Activated naive CD8-positive, alpha-beta T cell treated with anti-CD3 and anti-CD28 coated beads, Interleukin-2, amount 50 U/mL, for 24 hours (primary cell): ENCODE measurements at regions not wholly inside any gene's neighbourhood (a gene's known extent, or its start where the extent isn't known, plus 50 kb on each side); places are given as distances from the start of the nearest gene placed in this dataset.
A peak's percentile ranks its signal among the peaks of the same experiment; 100 is the strongest.
"Not testable (repeated sequence)": the region's sequence is repeated elsewhere in the genome, so short reads cannot be mapped to it uniquely, and the experiment has no call there.

ENCODE experiments used
- ATAC-seq: fragments of 150-1000 bp; cut with Tn5 transposase; one replicate; pipeline ENCODE4 v1.10.0; 2021
- DNase-seq: peaks from one replicate; pipeline ENCODE4 v3.0.0; 2021
- H3K27ac Mint-ChIP-seq: one replicate; pipeline ENCODE4 v1.8.0; 2021; ENCODE audit warnings: mild to moderate bottlenecking, mixed read lengths
- H3K27me3 Mint-ChIP-seq: one replicate; pipeline ENCODE4 v1.8.0; 2021; ENCODE audit warnings: mixed read lengths
- H3K36me3 Mint-ChIP-seq: one replicate; pipeline ENCODE4 v1.8.0; 2021; ENCODE audit warnings: low read depth, mixed read lengths
- H3K4me1 Mint-ChIP-seq: one replicate; pipeline ENCODE4 v1.8.0; 2021; ENCODE audit warnings: mixed read lengths
- H3K4me3 Mint-ChIP-seq: one replicate; pipeline ENCODE4 v1.8.0; 2021; ENCODE audit warnings: mild to moderate bottlenecking, moderate library complexity, mixed read lengths
- H3K9me3 Mint-ChIP-seq: one replicate; pipeline ENCODE4 v1.8.0; 2021; ENCODE audit warnings: mixed read lengths

DNA sequence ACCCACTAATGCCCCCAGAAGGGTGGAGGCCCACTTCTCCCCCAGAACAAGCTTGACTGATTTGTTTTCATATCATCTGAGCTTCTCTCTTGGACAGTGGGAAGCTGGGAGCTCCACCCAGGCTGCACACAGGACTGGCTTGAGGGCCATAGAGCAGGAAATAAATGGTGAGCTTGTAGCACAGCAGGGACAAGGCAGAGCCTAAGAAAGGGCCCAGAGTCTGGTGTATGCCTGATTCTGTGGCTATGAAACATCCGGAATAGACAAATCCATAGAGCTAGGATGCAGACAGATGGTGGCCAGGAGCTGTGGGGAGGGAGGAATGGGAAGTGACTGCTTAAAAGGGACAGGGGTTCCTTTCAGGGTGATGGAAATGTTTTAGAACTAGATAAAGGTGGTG lies 79.0 kb downstream of the ARL6IP4 start:
- Mint-ChIP-seq H3K4me1 (peaks cover 25% of the 10 kb centered on the region), H3K4me3 (no peak overlapping the region), H3K27ac (no peak overlapping the region), H3K9me3 (no peaks in the 10 kb centered on the region), H3K36me3 (no peaks in the 10 kb centered on the region), H3K27me3 (no peaks in the 10 kb centered on the region)
- no peak for ATAC-seq
- no peak for DNase-seq

- H3K27me3 Mint-ChIP-seq: no peaks in the 10 kb centered on the region
- no peak overlapping the region for H3K4me3 Mint-ChIP-seq
- no peaks in the 10 kb centered on the region for H3K9me3 Mint-ChIP-seq
- DNase-seq (no peak), ATAC-seq (no peak)
- H3K4me1 Mint-ChIP-seq: peaks cover 20% of the 10 kb centered on the region
- no peak overlapping the region for H3K27ac Mint-ChIP-seq
- no peaks in the 10 kb centered on the region for H3K36me3 Mint-ChIP-seq
Measured at GRCh38 chr12:123058980-123059379, 78.5 kb downstream of the ARL6IP4 start.

DNA sequence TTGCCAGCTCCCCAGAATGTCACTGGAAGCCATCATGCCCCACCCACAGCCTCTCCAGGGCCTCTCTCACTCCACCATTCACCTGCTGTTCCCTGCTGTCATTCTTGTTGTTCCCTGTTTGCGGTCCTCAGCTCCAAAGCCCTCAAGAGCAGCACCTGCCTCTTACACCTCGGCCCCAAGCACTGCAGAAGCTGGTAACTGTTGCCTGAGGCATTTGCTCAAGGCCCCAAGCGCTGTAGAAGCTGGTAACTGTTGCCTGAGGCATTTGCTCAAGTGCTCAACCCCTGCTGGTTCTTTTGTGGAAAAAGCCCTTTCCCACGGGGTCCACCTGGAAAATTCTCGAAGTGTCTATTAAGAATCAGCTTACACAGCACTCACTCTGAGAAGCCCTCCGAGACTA lies 78.0 kb downstream of the ARL6IP4 start:
- Mint-ChIP-seq H3K4me3 (no peak overlapping the region), H3K36me3 (no peaks in the 10 kb centered on the region), H3K4me1 (peaks cover 17% of the 10 kb centered on the region), H3K27me3 (no peaks in the 10 kb centered on the region), H3K9me3 (no peaks in the 10 kb centered on the region), H3K27ac (no peak overlapping the region)
- no peak for ATAC-seq
- no peak for DNase-seq

- DNase-seq: no peak
- H3K27me3 Mint-ChIP-seq: no peaks in the 10 kb centered on the region
- no peak for ATAC-seq
- no peak overlapping the region for H3K4me3 Mint-ChIP-seq
- no peaks in the 10 kb centered on the region for H3K9me3 Mint-ChIP-seq
- H3K36me3 Mint-ChIP-seq: no peaks in the 10 kb centered on the region
- peaks cover 14% of the 10 kb centered on the region for H3K4me1 Mint-ChIP-seq
- no peak overlapping the region for H3K27ac Mint-ChIP-seq
Measured at GRCh38 chr12:123057513-123058265, 77.2 kb downstream of the ARL6IP4 start.

DNA sequence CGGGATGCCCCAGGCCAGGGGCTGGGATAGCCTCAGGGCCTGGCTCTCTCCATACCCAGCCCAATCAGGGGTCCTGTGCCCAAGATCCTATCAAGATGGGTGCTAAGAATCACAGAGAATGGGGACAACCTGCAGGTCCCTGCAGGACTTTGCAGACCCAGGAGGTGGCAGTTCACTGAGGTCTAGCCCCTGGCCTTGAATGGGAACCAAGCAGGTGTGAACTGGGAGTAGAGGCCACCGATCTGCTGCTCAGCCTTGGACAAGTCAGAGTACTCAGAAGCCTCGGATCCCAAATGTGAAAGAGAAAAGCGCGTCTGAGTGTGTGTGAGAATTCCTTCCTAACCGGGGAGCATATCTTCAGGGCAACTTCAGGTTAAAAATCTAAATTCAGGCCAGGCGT lies 76.2 kb downstream of the ARL6IP4 start:
- no peak for ATAC-seq
- no peak overlapping the region for H3K27ac Mint-ChIP-seq

DNA sequence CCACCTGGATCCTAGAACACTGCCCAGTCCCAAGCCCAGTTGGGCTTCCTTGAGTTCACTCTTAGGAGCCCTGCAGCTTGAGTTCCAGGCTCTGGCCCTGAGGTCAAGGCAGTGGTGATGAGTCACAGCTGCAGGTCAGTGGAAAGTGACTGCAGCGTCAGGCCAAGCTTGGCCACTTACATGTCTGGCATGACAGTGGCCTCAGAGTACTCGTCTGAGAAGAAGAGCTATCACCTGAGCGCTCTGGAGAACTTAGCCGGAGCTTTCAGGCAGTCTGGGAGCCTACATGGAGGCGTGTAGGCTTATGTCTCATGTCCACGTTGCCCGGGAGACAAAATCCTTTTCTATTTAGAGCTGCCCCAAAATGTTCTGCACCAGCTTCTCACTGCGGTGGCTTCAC lies 75.6 kb downstream of the ARL6IP4 start:
- Mint-ChIP-seq H3K27ac (no peak overlapping the region), H3K4me1 (peaks cover 6% of the 10 kb centered on the region), H3K4me3 (no peak overlapping the region), H3K9me3 (no peaks in the 10 kb centered on the region), H3K27me3 (no peaks in the 10 kb centered on the region), H3K36me3 (no peaks in the 10 kb centered on the region)
- DNase-seq: no peak
- no peak for ATAC-seq

More for the DNA sequence above, 76.2 kb downstream of the ARL6IP4 start:
- Mint-ChIP-seq H3K36me3 (no peaks in the 10 kb centered on the region), H3K4me1 (peaks cover 5% of the 10 kb centered on the region), H3K9me3 (no peaks in the 10 kb centered on the region), H3K27me3 (no peaks in the 10 kb centered on the region), H3K4me3 (no peak overlapping the region)
- no peak for DNase-seq

DNA sequence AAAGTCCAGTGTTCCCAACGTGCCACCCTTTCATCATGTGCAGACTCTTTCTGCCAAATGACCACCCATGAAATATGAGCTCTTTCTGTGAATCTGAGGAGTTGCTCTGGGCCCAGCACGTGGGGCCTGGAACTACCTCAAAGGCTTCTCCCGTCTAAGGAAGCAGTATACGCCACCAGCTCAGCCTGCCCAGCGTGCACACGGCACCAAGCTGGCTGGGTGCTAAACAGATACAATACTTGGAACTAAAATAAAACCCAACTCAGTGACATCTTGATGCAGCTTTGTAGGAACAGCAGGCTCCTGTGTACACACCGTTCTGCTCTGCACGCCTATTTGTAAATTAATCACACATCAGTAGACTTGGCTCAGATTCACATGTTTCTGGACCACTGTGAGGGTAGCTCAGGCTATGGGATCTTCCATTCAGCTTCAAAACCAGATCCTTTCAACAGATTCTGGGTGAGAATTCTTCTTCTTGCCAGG lies 74.8 kb downstream of the ARL6IP4 start:
- no peak overlapping the region for H3K4me3 Mint-ChIP-seq
- DNase-seq (no peak), ATAC-seq (no peak)
- no peaks in the 10 kb centered on the region for H3K27me3 Mint-ChIP-seq
- H3K4me1 Mint-ChIP-seq: peaks cover 9% of the 10 kb centered on the region
- H3K36me3 Mint-ChIP-seq: no peaks in the 10 kb centered on the region
- H3K27ac Mint-ChIP-seq: no peak overlapping the region
- no peaks in the 10 kb centered on the region for H3K9me3 Mint-ChIP-seq

GRCh38 chr12:123054371-123054770 lies 73.9 kb downstream of the ARL6IP4 start:
- Mint-ChIP-seq H3K27me3 (no peaks in the 10 kb centered on the region), H3K4me3 (no peak overlapping the region), H3K36me3 (no peaks in the 10 kb centered on the region), H3K27ac (no peak overlapping the region), H3K4me1 (peaks cover 15% of the 10 kb centered on the region), H3K9me3 (no peaks in the 10 kb centered on the region)
- DNase-seq: no peak
- no peak for ATAC-seq

- Mint-ChIP-seq H3K9me3 (no peaks in the 10 kb centered on the region), H3K27ac (no peak overlapping the region), H3K4me3 (no peak overlapping the region), H3K27me3 (no peaks in the 10 kb centered on the region), H3K4me1 (peaks cover 30% of the 10 kb centered on the region), H3K36me3 (no peaks in the 10 kb centered on the region)
- DNase-seq: no peak
- no peak for ATAC-seq
Measured at GRCh38 chr12:123051556-123051955, 71.1 kb downstream of the ARL6IP4 start.

DNA sequence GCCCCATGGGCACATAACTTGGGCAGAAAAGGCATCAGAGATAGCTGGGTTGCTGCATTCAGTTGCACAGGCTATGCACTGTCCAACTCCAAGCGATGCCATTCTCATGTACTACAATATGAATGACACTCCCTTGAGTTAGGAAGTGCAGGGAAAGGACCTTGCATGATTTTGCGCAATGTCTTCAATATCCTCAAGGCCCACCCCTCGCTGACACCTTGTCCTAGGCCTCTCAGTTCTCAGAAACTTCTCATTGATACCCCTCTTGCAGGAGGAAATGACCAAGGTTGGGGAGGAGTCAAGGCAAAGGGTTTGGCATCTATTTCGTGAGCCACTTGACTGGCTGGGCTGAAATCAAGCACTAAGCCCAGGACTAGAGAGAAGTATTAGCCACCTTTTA lies 70.4 kb downstream of the ARL6IP4 start:
- no peaks in the 10 kb centered on the region for H3K36me3 Mint-ChIP-seq
- H3K9me3 Mint-ChIP-seq: no peaks in the 10 kb centered on the region
- peaks cover 30% of the 10 kb centered on the region for H3K4me1 Mint-ChIP-seq
- no peak for DNase-seq
- H3K27ac Mint-ChIP-seq: no peak overlapping the region
- H3K4me3 Mint-ChIP-seq: no peak overlapping the region
- no peak for ATAC-seq
- no peaks in the 10 kb centered on the region for H3K27me3 Mint-ChIP-seq

DNA sequence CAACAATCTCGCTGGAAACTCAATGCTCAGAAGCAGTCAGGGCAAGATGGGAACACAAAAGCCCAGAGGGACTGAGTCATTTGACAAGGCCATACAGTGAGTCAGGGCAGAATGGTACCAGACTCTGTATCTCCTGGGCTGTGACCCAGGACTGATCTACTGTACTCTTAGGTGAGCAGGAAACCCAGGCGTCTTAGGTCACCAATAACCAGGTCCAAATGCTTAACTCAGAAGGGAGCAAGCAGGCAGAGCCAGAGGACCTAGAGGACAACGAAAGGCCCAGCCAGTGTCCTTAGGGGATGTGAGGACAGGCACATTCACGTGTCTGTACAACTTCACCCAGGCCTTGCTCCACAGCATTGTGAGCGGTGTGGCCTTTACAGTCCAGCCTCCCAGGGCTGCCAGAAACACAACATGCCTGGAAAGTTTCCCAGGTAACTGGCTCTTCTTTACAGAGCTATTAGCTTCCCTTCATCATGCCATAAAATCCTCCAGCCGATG lies 69.9 kb downstream of the ARL6IP4 start:
- ATAC-seq: peak; percentile 86

DNA sequence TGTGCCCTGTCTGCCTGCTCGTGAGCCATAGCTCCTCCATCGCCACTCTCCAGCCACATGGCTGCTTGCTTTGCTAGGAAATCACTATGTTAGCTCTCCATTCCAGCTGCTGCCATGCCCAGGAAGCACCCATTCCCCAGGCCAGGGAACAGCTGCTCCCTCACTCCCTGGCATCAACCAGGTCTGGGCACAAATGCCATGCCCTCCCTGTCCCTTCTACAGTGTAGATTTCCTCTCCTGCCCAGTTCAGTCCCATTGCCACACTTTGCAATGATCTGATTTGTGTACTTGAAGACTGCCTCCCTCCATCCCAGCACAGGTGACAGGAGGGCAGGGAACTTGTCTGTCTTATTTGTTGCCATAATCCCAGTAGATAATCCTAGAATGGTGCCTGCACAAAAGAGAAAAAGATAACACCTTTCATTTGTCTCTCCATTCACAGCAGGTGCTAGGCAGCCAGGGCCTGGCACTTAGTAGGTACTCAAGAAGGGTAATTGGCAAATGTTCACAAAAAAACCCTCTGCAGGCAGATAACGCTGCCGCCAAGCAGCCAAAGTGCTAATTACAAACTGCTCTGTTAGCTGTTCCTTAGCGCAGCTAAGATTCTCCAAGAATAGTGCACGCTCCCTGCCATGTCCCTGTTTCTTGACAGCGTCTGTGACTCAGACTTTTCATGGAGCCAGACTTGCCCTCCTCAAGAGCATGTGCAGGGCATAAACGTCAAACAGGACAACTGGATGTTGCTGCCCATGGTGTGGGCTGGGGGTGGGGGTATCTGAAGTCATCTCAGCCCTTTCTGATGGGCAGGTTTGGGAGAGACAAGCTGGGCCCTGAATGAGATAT lies 69.1 kb downstream of the ARL6IP4 start:
- ATAC-seq (no peak), DNase-seq (no peak)
- H3K27me3 Mint-ChIP-seq: no peaks in the 10 kb centered on the region
- peaks cover 36% of the 10 kb centered on the region for H3K4me1 Mint-ChIP-seq
- H3K27ac Mint-ChIP-seq: peak overlapping the region; percentile 10
- no peaks in the 10 kb centered on the region for H3K9me3 Mint-ChIP-seq
- H3K4me3 Mint-ChIP-seq: no peak overlapping the region
- no peaks in the 10 kb centered on the region for H3K36me3 Mint-ChIP-seq

More for the DNA sequence above, 69.9 kb downstream of the ARL6IP4 start:
- no peaks in the 10 kb centered on the region for H3K9me3 Mint-ChIP-seq
- no peak for DNase-seq
- peaks cover 30% of the 10 kb centered on the region for H3K4me1 Mint-ChIP-seq
- no peaks in the 10 kb centered on the region for H3K36me3 Mint-ChIP-seq
- no peak overlapping the region for H3K4me3 Mint-ChIP-seq
- peak overlapping the region; percentile 10 for H3K27ac Mint-ChIP-seq
- H3K27me3 Mint-ChIP-seq: no peaks in the 10 kb centered on the region

DNA sequence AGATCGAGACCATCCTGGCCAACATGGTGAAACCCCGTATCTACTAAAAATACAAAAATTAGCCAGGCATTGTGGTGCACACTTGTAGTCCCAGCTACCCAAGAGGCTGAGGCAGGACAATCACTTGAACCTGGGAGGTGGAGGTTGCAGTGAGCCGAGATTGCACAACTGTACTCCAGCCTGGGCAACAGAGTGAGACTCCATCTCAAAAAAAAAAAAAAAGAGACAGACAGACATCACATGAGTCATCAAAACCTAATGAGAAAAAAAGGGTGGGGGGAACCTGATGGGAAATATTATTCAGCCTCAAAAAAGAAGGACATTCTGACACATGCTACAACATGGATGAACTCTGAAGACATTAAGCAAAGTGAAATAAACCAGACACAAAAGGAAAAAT lies 67.4 kb downstream of the ARL6IP4 start:
- H3K4me1 Mint-ChIP-seq: peaks cover 51% of the 10 kb centered on the region
- DNase-seq, H3K27me3 Mint-ChIP-seq, H3K4me3 Mint-ChIP-seq, H3K36me3 Mint-ChIP-seq, H3K9me3 Mint-ChIP-seq, ATAC-seq: not testable (repeated sequence)
- H3K27ac Mint-ChIP-seq: peak overlapping the region; percentile 33

DNA sequence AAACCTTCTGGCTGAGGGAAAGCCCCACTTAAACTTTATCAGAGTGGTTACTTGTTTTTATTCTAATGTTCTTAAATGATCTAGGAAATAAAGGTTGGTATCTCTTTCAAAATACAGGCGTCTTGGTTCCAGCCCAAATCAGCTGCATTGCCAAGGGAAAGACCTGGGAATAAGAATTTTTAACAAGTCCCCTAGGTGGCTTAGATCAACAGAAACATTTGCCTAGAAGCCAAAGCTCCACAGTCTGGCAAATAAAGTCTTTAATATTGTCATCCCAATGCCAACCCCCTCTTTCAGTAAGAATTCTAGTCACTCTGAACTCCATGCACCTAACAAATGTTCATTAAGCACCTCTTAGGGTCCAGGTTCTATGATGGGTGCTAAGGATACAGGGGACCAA lies 66.8 kb downstream of the ARL6IP4 start:
- DNase-seq (no peak), ATAC-seq (no peak)
- Mint-ChIP-seq H3K27ac (no peak overlapping the region), H3K4me1 (peaks cover 51% of the 10 kb centered on the region), H3K4me3 (no peak overlapping the region), H3K9me3 (no peaks in the 10 kb centered on the region), H3K36me3 (no peaks in the 10 kb centered on the region), H3K27me3 (no peaks in the 10 kb centered on the region)

DNA sequence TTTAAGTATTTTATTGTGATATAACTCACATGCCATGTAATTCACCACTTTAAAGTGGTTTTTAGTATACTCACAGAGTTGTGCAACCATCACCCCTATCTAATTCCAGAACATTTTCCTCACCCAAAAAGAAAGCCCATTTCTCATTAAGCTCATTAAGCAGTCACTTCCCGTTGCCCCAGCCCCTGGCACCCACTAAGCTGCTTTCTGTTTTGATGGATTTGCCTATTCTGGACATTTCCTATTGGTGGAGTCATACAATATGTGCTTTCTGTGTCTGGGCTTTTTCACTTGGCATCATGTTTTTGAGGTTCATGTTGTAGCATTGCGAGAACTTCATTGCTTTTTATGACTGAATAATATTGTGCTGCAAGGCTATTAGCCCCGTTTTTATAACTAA lies 66.0 kb downstream of the ARL6IP4 start:
- DNase-seq (no peak), ATAC-seq (no peak)
- Mint-ChIP-seq H3K4me1 (peaks cover 47% of the 10 kb centered on the region), H3K36me3 (no peaks in the 10 kb centered on the region), H3K27ac (no peak overlapping the region), H3K4me3 (no peak overlapping the region), H3K27me3 (no peaks in the 10 kb centered on the region), H3K9me3 (no peaks in the 10 kb centered on the region)
